C4-2B (cell line): ENCODE measurements at regions not wholly inside any gene's neighbourhood (a gene's known extent, or its start where the extent isn't known, plus 50 kb on each side); places are given as distances from the start of the nearest gene placed in this dataset.

Experiments used
- H3K27ac ChIP-seq: fragments of 450-650 bp; 2 replicates; pipeline ENCODE4 v1.5.1; 2017
- ZFX ChIP-seq: fragments of 450-650 bp; IDR thresholded peaks from 2 replicates; pipeline ENCODE4 v1.6.1; 2017
- TF ChIP-seq, protein P1 (sequence below): fragments of 450-650 bp; conservative IDR thresholded peaks from 2 replicates; pipeline ENCODE4 v1.5.1; 2017; ENCODE audit warnings: mild to moderate bottlenecking

DNA sequence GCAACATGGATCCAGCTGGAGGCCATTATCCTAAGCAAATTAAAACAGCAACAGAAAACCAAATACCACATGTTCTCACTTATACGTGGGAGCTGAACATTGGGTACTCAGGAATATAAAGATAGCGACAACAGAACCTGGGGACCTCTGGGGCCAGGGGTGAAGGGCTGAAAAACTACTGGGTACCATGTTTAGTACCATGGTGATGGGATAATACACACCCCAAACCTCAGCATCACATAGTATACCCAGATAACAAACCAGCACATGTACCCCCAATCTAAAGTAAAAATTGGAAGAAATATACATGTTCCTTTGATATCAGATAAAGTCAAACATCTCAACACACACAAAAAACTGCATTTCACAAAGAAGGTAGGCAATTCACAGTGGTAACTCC is 876.2 kb downstream of the TBL1XR1 start:
- H3K27ac ChIP-seq: no peak overlapping the region
- TF ChIP-seq, protein P1, sequence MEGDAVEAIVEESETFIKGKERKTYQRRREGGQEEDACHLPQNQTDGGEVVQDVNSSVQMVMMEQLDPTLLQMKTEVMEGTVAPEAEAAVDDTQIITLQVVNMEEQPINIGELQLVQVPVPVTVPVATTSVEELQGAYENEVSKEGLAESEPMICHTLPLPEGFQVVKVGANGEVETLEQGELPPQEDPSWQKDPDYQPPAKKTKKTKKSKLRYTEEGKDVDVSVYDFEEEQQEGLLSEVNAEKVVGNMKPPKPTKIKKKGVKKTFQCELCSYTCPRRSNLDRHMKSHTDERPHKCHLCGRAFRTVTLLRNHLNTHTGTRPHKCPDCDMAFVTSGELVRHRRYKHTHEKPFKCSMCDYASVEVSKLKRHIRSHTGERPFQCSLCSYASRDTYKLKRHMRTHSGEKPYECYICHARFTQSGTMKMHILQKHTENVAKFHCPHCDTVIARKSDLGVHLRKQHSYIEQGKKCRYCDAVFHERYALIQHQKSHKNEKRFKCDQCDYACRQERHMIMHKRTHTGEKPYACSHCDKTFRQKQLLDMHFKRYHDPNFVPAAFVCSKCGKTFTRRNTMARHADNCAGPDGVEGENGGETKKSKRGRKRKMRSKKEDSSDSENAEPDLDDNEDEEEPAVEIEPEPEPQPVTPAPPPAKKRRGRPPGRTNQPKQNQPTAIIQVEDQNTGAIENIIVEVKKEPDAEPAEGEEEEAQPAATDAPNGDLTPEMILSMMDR: no peak
- TF ChIP-seq ZFX: no peak

- no peak overlapping the region for H3K27ac ChIP-seq
- TF ChIP-seq ZFX: no peak
- TF ChIP-seq, protein P1: no peak
These were observed 883.9 kb downstream of the TBL1XR1 start for GRCh38 chr3:176313426-176313825.

GRCh38 chr3:176310641-176311040 is 886.6 kb downstream of the TBL1XR1 start:
- H3K27ac ChIP-seq: no peak overlapping the region
- TF ChIP-seq, protein P1: no peak
- no peak for TF ChIP-seq ZFX

- no peak overlapping the region for H3K27ac ChIP-seq
- TF ChIP-seq, protein P1: no peak
These were observed 895.0 kb downstream of the TBL1XR1 start for GRCh38 chr3:176302271-176302670.

DNA sequence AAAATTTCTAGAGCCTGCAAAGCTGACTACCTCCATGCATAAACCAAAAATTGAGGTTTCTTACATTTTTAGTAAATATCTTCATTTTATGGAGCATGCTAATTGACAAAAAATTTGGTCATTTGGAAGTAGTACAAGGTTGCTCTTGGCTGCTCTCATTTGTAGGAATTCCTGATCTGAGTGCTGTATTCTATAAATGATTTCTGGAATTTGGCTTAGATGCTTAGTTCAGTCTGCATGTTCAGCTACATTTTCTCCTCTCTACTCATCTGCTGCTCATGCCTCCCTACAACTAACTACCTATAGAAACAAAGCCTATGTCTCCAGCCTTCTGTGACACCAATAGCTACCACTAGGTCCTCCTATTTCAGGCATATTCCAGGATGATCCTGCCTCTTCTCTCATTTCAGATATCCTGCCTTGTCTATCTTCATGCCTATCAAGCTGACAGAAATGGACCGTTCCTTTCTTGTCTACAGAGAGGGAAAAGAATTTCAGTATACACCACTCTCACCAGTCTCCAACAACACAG is 901.1 kb downstream of the TBL1XR1 start:
- TF ChIP-seq, protein P1: no peak
- no peak for TF ChIP-seq ZFX
- no peak overlapping the region for H3K27ac ChIP-seq

- no peak overlapping the region; the same call in 1 of the 2 replicates for H3K27ac ChIP-seq
- TF ChIP-seq ZFX: no peak
- TF ChIP-seq, protein P1: no peak
These were observed 904.0 kb downstream of the TBL1XR1 start for GRCh38 chr3:176293276-176293675.

- no peak for TF ChIP-seq ZFX
- TF ChIP-seq, protein P1: no peak
- H3K27ac ChIP-seq: no peak overlapping the region
These were observed 910.7 kb downstream of the TBL1XR1 start for GRCh38 chr3:176286476-176287085.
